NAMALWA (cell line): ENCODE measurements at regions not wholly inside any gene's neighbourhood (a gene's known extent, or its start where the extent isn't known, plus 50 kb on each side); places are given as distances from the start of the nearest gene placed in this dataset.

Experiments
- DNase-seq: peaks from one replicate; pipeline ENCODE4 v3.0.0-alpha.2; 2015; ENCODE audit warnings: low spot score

DNA sequence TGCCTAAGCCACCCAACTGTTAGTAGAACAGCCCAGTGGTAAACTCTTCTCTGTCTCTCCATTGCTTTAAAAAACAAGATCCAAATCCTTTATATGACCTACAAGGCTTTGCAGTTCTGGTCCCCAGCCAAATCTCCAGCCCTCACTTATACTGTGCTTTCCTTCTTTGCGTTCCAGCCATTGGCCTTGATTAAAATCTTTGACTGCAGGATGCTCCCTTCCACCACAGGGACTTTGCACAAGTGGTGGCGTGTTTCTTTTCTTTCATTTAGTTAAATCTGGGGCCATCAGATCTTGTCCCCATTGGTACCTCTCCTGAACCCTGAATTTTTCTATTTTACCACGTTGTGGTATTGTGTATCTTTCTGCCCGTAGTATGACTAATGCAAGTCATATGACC, 183.7 kb downstream of the VRK1 start:
- DNase-seq, result no peak

- no peak for DNase-seq
Measured at GRCh38 chr14:96986256-96987085, 189.3 kb downstream of the VRK1 start.

DNA sequence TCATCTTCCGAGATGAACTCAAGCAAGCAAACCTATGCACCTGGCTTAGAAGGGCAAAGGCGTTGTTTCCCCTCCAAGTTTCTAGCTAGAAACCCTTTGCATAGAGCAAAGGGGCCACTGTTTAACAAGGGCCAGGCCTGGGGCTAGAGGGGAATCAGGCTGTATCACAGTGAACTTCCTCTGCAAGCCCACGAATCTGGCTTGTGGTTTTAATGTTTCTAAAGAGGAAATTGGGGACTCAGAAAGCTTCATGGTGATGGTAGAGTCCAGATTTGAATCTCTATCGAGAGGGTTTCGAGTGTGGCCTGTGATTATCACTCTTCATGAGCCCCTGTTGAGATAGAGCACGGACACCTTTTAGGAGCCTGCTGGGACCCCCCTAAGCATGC, 189.9 kb downstream of the VRK1 start:
- no peak for DNase-seq

DNA sequence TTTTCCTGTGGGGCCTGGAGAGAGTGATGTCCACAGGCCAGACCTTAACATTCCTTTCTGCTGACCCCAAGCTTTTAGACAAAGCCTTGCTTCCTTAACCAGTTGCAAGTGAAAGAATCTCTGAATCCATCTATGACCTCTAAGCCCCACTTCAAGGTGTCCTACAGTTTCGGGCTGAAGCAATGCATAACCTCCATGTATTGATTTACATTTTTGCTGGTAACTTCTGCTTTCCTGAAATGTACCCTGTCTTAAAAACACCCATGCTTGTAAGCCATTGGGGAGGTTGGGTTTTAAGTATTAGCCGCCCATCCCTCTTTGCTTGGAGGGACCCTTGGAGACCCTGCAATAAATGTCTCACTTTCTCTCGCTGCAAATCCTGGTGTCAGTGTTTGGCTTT, 190.6 kb downstream of the VRK1 start:
- no peak for DNase-seq

- DNase-seq, result no peak
Measured at GRCh38 chr14:96989306-96989705, 192.1 kb downstream of the VRK1 start.

- no peak for DNase-seq
Measured at GRCh38 chr14:96991226-96991625, 194.0 kb downstream of the VRK1 start.

DNA sequence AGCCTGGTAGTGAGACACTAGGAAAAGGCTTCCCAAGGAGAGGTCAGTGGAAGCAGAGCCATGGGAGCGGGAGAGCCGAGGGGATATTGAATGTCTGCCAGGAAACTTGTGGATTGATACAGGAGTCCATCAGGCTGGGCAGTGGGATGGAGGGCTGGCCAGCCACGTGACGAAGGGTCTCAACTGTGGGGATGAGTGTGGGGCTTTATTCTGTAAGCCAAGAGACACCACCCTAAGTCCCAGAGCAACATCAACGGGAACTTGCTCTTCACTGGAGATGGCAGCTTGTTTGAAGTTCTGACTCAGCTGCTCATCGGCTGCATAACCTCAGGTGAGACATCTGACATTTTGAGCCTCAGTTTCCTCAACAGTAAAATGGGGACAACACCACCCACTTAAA, 197.8 kb downstream of the VRK1 start:
- DNase-seq, result no peak

- DNase-seq, result no peak
Measured at GRCh38 chr14:96997269-96997668, 200.1 kb downstream of the VRK1 start.

- no peak for DNase-seq
Measured at GRCh38 chr14:96997996-96998395, 200.8 kb downstream of the VRK1 start.

GRCh38 chr14:96999654-97000155, 202.5 kb downstream of the VRK1 start:
- DNase-seq, result no peak

GRCh38 chr14:97002454-97002853, 205.3 kb downstream of the VRK1 start:
- no peak for DNase-seq

DNA sequence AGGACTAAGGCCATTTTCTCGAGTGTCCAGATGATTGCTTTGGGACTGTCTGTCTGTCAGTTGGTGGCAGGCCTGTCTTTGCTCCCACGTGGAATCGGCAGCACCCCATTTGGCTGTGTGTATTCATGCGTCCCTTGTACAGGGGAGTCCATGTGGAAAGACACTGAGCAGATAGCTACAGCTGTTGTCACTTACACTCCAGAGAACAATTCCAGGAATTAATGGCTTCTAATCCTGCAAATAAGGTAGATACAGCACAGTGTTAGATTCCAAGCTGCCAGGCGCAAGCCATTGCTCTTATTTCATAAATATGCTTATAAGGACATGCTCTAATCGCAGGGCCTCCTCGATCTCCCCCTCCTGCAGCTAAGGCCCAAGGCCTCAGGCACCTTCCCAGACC, 208.8 kb downstream of the VRK1 start:
- DNase-seq, result no peak

DNA sequence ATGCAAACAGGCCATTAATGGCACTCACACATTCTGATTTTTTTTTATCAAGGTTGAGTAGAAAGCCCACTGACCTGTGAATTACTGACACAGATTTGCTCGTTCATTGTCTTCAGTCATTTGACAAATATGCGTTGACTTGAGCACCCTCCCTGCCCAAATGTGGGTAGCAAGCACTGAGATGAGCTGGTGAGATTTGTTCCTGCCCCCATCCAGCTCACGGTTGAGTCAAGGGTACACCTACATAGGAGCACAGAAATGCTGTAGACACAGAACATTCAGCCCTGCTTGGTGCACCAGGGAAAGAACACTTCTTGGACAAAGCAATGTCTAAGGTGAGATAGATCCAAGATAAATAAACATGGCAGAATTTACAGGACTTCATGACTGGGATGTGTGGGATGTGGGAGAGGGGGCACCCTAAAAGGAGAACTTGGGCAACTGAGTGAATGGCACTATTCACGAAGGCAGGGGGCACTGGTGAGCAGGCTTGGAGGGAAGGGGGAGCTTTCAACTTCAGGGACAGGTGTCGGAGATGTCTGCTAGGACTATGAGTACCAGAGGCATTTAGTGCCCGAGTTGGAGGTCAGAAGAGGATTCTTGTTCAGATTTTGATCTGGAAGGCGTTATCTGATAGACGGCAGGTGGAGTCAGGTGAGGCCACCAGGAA, 213.4 kb downstream of the VRK1 start:
- DNase-seq, result peak; percentile 15

DNA sequence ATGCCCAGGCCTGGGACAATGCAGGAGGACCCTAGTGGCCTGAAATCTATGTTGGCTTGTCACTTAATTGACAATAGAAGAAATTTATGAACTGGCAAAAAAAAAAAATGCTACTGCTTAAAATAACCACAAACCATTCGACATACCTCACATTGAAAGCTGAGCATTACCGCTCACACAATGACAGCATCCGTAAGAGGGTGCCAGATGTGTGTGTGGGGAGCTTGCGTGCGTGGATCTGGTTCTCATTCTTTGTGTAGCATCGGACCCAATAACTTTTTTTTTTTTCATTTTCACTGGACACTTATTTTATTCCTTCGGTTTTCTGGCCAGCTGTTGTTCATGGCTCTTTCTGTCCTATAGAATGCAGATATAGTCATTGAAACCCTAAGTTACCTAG, 216.7 kb downstream of the VRK1 start:
- DNase-seq, result no peak

- no peak for DNase-seq
Measured at GRCh38 chr14:97021001-97021400, 223.8 kb downstream of the VRK1 start.

GRCh38 chr14:97021571-97022168, 224.5 kb downstream of the VRK1 start:
- peak; percentile 36 for DNase-seq

DNA sequence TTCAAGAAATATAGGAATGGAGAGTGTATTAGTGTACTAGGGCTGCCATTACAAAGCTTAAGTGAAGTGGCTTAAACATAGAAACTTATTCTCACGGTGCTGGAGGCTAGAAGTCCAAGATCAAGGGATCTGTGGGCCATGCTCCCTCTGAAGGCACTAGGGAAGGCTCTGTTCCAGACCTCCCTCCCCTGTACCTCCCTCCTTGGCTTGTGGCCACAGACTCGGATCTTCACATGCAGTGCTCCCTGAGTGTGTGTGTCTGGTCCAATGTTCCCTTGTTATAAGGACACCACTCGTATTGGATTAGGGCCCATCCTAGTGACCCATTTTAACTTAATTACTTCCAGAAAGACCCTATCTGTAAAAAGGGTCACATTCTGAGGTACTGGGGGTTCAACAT, 225.6 kb downstream of the VRK1 start:
- no peak for DNase-seq

GRCh38 chr14:97023871-97024270, 226.7 kb downstream of the VRK1 start:
- no peak for DNase-seq

- no peak for DNase-seq
Measured at GRCh38 chr14:97024300-97024699, 227.1 kb downstream of the VRK1 start.

DNA sequence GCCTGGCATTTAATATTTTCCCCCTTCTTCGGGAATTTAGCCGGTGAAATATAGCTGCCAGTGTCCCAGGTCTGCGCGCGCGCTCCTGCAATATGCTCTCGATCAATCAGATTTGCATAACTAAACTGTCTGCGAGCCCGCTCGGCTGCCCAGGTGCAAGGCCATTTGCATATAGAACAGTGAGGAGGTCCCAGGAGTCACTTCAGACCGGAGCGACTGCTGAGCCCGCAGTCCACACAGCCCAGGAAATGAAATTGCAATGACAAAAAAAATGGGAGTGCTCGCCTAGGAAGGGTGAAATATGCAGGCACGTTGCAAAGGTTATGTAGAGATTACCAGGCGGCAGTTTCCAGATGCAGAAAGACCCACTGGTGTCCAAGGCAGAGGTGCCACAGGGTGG, 228.5 kb downstream of the VRK1 start:
- DNase-seq, result peak; percentile 60

DNA sequence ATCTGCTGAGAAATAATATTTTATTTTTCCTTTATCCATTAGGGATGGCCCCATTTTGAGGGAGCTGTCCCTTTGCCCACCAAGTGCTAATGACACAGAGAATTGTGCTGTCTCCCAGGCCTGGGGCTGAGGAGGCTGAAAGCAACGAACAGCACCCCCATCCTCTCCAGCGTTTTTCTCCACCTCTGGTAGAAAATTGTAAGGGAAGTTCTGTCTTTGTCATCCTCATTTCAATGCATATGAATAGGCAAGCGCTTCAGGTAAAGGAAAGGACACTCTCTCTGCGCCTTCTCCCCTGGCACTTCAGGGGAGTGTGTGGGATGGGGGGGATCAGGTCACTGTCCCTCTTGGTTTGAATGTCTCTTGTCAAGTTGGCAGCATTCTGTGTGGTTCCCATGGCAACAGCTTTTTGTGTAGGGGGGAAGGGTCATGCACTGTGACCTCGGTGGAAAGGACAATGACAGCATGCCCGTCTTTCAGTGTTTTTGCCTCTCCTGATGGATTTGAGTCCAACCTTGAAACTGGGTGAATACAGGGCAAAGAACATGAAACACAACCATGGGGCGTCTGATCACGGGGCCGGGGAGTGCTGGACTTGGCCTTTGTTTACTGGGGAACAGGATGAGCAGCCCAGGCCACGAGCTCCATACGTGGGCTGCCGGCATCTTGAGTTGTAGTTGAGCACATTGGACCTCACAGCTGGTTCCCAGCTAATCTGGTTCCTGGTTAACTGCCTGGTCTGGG, 230.2 kb downstream of the VRK1 start:
- no peak for DNase-seq

- no peak for DNase-seq
Measured at GRCh38 chr14:97028382-97028781, 231.2 kb downstream of the VRK1 start.
